ENCODE measurements at regions not wholly inside any gene's neighbourhood (a gene's known extent, or its start where the extent isn't known, plus 50 kb on each side); places are given as distances from the start of the nearest gene placed in this dataset.
"Not testable (repeated sequence)": the region's sequence is repeated elsewhere in the genome, so short reads cannot be mapped to it uniquely, and the experiment has no call there.

DNA sequence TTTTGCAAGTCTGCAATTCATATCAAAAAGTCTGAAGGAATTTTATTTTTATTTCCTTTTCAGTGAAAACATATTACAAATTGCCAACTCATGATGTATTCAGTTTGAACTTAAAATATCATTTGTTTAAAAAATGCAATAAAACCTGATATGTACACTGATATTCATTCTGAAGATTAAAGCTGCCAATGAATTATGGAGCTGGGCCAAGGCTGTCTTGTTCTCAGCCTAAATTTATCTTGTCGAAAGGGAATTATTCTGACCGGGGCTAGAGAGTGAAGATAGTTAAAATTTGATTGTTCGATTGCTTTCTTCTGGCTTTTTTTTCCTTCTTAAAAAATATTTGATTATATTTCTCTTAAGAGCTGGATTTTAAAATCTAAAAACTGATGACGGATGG, 54.0 kb upstream of the RBFOX1 start:
- no peak for DNase-seq

DNA sequence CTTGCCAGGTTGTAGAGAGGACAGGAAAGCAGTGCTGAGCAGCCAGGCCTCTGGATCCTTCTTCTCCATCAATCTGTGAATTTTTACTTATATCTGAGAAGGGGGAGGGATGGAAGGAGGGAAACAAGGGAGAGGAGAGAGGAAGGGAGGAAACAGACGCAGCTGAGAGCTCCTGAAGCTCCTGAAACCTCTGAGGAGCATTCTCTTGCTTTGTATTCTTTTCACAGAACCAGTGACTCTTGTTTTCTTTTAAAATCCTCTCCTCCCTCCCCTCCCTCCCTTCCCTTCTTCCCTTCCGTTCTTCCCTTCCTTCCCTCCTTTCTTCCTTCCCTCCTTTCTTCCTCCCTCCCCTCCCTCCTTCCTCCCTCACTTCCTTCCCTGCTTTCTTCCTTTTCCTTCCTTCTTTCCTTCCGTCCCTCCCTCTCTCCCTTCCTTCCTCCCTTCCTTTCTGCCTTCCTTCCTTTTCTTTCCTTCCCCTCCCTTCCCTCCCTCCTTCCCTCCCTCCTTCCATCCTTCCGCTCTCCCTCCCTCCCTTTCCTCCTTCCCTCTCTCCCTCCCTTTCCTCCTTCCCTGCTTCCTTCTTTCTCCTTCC, 60.0 kb upstream of the RBFOX1 start:
- DNase-seq, result no peak

DNA sequence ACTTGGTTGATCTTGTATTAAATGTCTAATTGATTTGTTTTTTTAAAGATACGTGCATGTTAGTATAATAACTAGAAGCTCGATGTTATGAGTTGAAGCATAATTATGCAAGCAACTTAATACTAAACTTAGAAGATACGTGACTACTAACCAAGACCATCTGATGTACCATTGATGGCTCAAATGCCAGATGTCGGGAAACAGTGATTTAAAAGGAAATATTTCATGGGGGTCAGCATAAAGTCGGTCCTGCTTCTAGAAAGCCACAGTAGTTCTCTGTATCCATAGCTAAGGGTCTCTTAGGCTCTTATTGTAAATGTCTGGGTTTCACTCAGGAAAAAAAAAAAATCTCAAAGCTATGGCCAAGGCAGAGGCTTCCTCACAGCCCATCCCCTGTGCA, 61.2 kb upstream of the RBFOX1 start:
- no peak for DNase-seq

DNA sequence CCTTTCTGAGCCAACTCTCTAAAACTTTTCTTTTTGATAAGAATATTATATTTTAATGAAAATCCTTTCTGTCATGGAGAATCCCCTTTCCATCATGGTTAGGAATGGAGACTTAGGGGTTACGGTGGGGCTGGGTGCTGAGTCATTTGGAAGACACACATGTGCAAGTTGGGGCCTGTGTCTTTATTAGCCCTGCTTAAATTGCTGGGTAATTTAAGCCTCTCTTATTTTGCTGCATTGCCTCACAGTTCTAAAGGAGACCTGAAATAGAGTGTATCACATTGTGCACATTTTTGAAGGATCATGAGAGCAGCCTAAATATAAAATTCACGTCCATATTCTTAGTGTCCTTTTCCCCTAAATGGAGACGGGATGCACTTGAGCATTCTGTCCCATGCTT, 61.8 kb upstream of the RBFOX1 start:
- no peak for DNase-seq

DNA sequence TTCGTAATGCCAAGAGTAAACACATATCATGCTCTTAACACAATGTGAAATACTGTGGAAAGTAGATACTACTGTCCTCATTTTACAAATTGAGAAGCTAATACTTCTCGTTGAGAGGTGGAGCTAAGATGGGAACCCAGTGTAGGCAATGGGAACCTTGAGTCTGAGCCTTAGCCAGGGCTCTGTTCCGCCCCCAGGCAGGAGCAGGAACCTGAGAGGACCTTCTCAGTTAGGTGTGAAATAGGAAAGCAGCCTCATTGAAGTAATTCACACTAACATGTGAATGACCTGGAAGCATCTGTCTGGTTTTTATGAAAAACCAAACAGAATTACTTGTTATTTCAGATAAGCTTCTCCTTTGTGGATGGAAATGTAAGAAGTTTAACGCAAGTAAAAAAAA, 62.6 kb upstream of the RBFOX1 start:
- DNase-seq, result no peak

DNA sequence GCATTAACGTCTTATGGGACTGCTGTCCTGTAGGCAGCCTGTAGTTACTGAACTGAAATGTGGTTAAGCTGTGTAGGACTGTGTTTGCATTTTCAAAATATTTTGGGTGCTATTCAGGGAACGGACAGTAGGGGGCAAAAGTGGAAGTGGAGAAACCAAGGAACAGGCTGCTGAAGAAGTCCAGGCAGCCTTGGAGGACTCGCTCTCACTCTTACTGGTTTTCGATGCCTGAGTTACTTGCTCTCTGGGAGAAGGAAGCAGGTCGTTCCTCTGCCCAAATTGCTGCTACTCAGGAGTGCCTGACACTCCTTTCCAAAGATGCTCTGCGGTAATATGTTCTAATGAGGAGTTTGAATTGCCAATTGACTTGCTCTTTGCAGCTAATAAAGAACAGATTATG, 64.5 kb upstream of the RBFOX1 start:
- no peak for DNase-seq

DNA sequence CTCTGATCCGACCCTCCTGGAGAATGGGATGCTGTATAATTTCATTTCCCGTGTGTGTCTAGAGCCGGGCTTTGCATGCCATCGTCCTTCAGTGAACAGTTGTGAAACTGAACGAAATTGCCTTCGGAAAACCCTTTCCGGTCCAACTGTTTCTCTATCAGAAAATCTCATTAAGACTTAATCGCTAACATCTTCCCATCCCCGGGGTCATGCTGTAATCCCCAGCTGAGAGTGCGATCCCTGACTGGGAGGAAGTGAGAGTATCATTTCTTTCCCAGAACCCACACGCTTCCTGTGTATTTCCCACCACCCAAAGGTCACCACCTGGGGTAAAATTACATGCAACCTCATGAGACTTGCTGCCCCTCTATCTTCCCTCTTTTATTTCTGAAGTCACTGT, 75.6 kb upstream of the RBFOX1 start:
- no peak for DNase-seq

DNA sequence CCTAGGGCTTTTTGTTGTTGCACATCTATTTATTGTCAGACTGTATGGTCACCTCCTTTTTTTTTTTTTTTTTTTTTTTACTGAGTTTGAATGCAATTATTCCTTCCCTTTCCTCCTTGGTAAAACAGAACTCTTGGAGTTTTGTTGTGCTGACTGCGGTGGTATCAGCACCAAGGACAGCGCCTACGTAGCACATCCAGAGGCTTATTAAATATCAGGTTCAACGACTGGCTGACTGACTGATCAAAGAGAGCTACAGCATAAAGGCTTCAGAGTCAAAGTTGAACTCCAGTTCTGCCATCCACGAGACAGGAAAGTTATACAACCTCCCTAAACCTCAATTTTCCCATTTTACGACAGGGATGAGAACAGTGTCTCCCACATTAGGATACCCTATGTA, 86.1 kb upstream of the RBFOX1 start:
- no peak for DNase-seq

DNA sequence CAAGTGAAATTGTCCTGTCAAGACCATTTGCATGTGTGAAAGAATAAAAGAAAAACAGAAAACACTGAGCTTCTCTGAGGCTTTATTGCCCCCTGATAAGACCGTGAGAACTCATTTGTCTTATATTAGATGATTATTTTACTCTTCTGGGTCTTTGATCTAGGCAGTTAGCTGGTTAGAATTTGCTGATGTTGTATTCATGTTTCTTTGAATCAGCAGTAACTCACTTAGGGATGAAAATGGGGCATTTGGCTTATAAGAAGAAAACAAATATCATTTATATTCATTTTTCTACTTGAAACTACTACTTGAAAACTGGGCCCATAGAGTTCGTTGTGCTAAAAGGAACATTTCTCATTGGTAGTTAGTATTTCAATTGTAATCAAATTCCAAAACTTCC, 93.1 kb upstream of the RBFOX1 start:
- no peak for DNase-seq

DNA sequence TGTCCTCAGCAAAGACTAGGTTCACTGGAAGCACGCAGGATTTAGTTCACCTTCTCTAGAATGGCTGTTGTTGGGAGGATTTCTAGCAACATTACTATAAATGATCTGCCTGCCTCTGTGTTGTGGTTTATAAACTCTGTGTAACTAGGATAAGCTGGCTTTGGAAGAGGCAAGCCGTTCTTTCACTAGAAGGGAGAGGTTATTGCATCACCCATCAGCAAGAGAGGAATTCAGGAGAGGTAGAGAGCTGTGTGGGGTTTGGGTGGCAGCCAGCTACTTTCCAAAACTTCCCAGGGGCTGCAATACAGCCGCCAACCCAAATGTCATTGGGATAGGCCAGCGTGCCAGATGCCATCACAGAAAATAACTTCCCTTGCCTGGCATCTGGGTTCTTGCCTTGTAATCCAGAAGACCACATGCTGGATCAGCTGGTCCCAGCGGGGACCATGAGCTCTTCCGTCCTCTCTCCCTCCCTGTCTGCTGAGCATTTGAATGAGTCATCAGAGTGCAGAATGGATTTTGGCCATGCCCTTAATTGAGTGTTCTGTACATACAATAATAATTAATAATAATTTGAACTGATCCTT, 95.7 kb upstream of the RBFOX1 start:
- no peak for DNase-seq

DNA sequence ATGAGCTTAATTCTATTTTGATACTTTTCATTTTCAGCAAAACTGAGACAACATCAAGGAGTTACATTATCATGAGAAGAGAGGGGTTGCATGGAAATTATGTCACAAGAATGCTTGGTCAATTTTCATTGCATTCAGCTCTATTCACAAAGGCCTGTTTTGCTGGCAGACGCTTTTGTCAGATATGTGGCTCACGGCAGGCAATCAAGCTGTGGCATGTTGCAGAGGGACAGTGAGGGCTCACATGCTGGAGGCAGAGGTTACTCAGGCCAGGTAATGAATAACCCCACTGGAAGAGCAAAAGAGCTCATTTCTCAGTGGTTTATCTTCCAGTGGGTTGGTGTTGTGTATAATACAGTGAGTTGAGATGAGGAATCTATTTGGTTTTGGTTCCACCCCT, 98.7 kb upstream of the RBFOX1 start:
- DNase-seq, result no peak

DNA sequence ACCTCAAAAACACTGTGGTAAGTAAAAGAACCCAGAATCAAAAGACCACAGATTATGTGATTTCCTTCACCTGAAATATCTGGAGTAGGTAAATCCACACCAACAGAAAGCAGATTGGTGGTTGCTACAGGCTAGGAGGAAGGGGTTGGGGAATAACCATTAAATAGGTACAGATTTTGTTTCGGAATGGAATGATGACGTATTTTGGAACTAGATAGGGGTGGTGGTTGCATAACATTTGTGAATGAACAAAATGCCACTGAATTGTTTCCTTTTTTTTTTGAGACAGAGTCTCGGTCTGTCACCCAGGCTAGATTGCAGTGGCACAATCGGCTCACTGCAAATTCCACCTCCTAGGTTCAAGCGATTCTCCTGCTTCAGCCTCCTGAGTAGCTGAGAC, 100.9 kb upstream of the RBFOX1 start:
- DNase-seq, result no peak

DNA sequence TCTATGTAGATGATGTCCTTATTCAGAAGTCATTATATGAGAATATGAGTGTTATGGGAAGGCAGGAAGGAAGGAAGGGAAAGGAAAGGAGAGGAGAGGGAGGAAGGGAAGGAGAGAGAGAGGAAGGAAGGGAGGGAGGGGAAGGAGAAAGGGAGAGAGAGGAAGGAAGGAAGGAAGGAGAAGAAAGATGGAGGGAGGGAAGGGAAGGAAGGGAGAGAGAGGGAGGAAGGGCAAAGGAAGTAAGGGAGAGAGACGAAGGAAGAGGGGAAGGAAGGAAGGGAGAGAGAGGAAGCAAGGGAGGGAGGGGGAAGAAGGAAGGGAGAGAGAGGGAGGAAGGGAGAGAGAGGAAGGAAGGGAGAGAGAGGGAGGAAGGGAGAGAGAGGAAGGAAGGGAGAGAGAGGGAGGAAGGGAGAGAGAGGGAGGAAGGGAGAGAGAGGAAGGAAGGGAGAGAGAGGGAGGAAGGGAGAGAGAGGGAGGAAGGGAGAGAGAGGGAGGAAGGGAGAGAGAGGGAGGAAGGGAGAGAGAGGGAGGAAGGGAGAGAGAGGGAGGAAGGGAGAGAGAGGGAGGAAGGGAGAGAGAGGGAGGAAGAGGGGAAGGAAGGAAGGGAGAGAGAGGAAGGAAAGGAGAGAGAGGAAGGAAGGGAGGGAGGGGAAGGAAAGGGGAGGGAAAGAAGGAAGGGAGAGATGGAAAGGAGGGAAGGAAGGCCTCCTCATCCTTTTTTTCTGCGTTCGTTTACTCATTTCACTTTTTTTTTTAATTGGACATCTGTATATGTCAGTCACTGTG, 103.0 kb upstream of the RBFOX1 start:
- not testable (repeated sequence) for DNase-seq

DNA sequence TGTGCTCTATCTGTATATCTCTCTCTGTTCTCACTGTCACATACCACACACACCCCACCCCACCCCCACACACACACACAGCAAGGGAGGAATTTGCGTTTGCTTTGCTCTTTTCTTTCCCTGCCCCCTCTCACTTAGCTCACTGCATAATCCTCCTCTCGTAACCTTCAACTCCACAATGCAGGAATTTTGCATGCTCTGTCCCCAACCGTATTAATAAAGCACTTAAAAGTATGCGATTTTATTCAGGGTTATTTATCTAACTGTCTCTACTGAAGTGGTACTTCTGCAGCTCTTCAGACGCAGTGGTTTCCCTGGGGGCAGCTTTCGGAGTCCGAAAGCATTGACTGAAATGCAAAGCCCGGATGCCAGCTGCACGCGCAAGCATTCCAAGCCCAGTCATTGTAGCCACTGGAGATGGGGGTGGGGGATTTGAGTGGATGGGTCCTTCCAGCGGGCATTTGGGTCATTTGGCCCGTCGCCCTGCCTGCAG, 105.4 kb upstream of the RBFOX1 start:
- DNase-seq, result no peak

DNA sequence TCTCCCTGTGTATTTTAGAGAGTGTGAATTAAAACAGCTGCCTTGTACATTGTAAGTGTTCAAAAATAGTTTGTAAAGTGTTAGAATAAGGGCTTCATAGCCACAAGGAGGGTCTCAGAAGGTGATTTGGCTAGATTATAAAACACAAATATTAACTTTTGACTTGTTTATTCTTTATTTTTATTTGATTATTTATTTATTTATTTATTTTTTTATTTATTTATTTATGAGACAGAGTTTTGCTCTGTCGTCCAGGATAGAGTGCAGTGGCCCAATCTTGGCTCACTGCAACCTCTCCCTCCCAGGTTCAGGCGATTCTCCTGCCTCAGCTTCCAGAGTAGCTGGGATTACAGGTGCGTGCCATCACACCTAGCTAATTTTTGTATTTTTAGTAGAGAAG, 111.5 kb upstream of the RBFOX1 start:
- DNase-seq, result no peak

DNA sequence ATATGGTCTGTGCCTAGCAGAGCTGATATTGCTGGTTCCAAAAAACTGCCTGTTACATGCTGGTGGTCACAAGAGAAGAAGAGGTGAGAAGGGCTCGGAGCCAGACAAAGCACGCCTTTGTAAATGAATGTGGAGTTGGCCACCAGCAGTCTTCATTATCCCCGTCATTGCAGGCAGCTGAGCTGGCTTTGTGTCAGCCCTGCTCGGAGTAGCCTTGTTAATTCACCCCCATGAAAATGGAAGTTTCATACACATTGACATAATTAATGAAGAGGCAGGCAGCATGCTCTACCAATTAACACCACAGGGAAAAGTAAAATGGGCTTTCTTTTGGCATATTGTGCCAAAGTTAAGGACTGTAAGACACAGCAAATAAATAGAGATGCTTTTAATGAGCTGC, 113.7 kb upstream of the RBFOX1 start:
- DNase-seq, result no peak

DNA sequence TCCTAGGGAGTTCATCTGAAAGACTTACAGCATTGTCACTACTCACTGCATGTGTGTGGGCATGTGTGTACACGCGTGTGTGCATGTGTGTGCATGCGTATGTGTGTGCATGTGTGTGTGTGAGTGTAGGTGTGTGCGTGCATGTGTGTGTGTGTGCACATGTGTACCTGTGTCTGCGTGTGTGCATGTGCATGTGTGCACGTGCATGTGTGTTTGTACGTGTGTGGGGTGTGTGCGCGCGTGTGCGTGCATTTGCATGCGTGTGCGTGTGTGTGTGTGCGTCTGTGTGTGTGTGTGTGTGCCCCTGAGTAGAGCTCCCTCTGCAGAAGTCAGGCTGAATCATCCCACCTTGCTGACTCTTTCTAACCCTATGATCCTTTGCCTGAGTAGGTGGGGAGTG, 114.8 kb upstream of the RBFOX1 start:
- DNase-seq, result no peak

DNA sequence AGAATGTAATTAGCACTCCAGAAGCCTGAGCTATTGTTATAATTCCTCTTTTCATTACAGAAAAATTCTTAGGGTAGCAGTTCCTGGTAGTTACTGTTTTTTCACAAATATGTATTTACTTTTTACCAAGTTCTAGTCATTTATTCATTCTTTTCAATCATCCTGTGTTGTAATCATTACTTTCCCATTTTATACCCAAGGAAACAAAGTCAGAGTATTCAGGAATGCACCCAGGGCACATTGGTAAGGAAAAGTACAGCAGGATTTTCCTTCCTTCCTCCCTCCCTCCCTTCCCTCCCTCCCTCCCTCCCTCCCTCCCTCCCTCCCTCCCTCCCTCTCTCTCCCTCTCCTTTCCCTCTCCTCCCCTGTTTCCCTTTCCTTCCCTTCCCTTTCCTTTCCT, 115.9 kb upstream of the RBFOX1 start:
- DNase-seq, result no peak

DNA sequence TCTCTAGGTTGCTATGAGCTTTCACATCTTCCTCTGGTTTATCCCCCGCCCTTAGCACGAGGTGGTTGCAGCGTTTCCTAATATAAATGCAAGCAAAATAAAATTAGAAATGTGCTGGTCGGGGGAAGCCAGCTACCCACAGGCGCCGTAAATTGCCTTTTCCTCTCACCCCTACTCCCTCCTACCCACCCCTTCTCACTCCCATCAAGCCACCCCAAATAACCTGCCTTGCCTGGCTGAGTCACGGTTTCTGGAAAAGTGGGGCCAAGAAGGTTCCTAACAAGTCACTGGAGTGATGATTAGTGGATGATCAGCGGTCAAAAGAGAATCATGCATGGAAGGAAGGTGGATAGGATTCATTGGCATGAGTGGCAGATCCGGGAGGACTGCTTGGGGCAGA, 120.9 kb upstream of the RBFOX1 start:
- DNase-seq, result no peak

DNA sequence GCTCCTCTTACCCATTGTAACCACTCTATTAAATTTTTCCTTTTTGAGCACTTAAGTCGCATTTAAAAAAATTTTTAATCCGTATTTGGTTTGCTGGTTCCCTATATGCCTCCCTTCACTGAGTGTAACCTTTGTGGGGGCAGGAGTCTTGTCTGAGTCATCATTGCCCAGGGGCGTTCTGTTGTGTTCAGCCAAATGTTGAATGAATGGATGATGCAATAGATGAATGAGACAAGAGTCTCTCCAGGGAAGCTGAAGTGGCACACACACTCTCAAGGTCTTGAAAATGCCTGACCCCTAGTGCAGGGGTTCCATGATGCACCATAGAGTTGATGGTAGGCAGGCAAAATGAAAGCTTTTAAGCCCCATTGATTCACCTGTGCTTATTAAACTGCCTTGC, 123.0 kb upstream of the RBFOX1 start:
- no peak for DNase-seq

DNA sequence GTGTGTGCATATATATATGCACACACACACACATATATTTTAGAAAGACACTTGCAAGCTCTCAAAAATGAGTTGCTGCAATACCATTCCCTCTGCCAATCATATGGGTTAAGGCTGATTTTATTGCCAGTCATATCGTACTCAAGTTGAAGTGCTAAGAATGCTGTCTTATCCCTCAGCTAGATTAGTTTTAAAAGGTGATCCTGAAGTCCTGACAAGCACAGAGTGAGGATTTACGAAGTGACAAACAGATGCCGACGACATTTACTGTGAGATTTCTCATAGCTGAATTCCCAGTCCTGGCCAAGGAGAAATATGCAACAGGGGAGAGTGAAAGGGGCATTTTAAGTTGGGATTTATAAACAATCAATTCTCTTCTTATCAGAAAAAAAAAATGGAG, 126.2 kb upstream of the RBFOX1 start:
- no peak for DNase-seq

DNA sequence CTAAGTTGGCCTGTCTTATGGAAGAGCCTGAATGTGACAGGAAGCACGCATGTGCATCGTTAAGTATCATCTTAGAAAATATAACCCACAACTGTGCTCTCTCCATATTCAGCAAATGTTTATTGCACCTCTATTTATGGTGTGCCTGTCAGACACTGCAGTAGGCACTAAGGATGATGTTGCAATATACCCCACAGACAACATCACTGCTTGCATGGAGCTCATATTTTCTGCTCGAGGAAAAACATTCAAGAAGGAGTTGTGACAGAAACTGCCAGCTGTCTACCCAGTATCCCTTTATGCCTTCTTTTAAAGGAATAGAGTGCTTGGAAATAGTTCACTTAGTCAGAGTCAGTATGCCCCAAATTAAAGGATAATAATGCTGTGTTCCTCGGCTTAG, 132.3 kb upstream of the RBFOX1 start:
- no peak for DNase-seq

DNA sequence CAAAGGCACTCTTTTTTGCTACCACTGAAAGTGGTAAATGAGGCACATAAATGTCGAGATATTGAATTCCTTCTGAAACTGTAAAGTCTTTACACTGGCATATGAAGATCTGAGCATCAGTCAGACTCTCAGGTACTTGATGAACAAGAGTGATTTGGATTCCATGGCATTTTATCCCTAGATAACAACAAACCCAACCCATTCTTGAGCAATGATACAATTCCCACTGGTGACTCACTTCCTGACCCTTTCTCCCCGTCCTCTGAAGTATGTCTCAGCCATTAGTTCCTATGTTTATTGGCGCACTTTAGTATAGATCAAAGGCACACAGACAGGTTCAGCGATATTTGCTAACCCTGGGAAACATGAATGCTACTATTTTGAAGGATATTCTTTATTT, 147.0 kb upstream of the RBFOX1 start:
- DNase-seq, result no peak

DNA sequence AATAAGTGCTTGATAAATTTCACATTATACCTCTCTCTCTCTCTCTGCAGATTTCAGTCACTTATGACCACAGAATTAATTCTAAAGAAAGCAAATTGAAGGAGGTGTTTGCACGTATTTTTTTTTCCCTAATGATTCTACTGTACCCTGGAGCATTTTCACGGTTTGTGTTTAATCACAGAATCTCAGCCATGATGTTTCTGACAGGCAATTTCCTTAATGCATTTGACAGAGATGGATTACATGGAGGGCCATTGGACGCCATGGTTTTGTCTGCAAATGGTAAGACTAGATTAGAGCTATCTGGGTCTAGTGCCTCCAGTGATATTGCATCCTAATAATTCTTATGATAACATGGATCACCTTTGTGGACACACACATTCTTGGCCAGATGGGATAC, 147.5 kb upstream of the RBFOX1 start:
- DNase-seq, result no peak

DNA sequence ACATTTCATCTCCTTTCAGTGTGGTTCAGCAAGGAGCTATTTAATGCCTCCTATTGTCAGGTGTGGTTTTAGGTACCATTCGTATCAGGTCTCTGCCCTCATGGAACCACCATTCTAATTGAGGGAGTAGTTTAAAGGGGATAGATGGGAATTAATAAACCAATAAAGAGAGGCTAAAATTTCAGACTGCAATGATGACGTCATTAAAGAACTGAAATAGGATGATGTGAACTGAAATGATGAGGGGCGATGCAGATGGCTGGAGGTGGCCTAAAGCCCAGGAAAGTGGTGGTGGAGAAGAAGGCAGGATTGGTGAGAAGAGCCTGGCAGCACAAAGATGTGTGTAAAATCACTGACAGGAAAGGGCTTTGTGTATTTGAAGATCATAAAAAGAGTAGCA, 148.9 kb upstream of the RBFOX1 start:
- no peak for DNase-seq

All from effector CD4-positive, alpha-beta T cell (primary cell).